IPS DF 4.7 (cell line): ENCODE measurements at regions not wholly inside any gene's neighbourhood (a gene's known extent, or its start where the extent isn't known, plus 50 kb on each side); places are given as distances from the start of the nearest gene placed in this dataset.
"Not testable (repeated sequence)": the region's sequence is repeated elsewhere in the genome, so short reads cannot be mapped to it uniquely, and the experiment has no call there.

Source experiments
- DNase-seq: peaks from one replicate; pipeline ENCODE4 v3.0.0-alpha.2; 2013; ENCODE audit warnings: low spot score; ENCODE audit errors: extremely low read depth

DNA sequence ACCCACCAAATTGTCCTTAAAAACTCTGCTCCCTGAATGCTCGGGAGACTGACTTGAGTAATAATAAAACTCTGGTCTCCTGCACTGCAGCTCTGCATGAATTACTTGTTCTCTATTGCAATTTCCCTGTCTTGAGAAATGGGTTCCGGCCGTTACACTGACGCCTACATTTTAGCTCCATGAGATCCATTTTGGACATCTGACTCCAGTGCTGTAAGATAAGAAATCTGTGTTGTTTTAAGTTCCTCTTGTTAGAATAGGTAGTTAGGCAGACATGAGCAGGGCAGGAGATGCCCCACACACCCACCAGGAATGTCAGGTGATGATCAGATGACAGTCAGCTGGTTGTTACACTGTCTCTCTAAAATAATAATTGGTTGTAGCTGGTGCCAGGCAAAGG, 125.8 kb upstream of the SHB start:
- no peak for DNase-seq

DNA sequence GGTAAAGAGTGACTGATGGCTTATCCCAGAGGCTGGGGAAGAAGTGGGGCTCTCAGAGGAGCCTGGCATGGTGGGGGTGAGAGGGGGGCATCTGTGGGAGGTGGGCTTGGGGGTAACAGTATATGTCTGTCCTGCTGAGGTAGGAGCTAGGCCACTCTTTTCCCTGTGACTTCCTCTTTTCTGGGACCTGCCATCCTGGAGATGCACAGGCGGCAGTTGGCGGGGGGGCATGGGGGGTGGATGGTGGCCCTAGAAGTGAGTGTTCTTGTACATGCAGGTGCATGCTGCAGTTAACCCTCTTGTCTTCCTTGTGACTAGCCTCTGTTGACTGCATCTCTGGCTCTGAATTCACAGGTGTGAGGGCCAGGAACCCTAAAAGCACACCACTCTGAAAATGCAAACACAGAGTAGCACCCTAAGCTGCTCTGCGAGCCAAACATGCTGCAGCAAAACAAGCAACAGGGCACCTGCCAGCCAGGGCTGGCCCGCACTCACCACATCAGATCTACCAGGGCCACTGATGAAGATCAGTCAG, 123.8 kb upstream of the SHB start:
- no peak for DNase-seq

DNA sequence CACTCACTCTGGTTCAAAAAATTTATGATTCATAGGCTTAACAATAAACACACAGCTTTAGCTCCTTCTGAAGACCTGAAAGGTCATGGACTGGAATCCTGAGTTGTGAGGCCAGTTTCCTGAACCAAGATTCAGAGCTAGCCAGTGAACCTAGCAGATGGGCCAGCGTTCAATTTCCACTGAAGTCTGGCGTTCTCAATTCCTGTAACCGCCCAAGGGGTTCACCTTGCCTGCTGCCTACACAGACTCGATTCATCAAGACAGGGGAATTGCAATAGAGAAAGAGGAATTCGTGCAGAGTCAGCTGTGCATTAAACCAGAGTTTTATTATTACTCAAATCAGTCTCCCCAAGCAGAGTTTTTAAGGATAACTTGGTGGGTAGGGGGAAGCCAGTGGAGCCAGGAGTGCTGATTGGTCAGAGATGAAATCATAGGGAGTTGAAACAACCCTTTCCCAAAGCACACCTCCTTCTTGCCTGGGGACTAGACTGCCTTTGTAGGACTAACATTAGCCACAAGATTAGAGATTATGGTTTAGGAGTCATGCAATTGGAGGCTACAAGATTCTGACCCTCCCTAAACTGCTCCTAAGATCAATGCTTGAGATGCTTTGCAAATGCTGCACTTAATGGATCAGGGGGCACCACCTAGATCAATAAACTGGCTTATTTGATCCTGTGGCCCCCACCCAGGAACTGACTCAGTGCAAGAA, 117.5 kb upstream of the SHB start:
- no peak for DNase-seq

DNA sequence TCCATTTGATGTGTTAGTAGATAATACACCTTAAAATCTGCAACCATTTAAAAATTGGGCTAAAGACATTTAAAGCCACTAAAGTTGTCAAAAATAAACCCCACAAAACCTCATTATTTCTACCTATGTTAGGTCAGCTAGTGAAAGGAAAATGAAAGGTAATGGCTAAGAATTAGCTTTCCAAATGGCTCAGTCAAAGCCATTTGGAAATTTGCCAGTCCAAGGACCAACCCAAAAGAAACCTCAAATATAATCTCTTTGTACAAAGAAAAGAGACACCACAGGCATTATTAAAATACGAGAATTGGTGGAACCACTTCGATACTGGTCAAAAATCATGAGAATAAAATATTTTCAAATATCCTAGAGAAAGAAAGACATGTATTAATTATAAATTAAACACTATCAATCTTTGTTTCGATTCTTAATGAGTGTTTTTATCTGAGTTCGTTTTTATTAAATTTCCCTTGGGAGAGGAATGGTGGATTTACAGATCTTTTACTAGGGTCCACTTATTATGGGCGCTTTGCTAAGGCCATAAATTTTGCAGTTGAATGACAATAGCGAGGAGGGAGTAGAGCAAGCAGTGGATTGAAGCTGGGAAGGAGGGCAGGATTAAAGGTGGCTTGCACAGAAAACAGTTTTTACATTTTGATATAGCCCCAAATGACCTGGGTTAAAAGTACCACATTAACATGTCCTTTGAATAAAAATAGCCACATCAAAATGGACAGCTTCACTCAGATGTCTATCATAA, 116.8 kb upstream of the SHB start:
- no peak for DNase-seq

DNA sequence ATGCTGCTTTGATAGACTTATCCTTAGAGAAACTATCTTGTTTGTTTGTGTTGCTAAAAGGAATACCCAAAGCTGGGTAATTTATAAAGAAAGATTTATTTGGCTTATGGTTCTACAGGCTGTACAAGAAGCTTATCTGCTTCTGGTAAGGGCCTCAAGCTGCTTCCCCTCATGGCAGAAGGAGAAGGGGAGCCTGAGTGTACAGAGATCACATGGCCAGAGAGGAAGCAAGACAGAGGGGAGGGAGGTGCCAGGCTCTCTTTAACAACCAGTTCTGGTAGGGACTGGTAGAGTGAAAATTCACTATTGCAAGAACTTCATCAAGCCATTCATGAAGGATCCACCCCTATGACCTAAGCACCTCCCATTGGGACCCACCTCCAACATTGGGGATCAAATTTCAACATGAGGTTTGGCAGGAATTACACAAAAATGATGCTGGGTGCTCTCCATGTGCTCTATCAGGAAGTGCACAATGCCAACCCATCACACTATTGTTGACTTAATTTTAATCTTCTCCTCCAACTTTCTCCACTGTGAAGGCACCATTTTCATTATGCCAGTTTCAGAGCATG, 115.1 kb upstream of the SHB start:
- no peak for DNase-seq

DNA sequence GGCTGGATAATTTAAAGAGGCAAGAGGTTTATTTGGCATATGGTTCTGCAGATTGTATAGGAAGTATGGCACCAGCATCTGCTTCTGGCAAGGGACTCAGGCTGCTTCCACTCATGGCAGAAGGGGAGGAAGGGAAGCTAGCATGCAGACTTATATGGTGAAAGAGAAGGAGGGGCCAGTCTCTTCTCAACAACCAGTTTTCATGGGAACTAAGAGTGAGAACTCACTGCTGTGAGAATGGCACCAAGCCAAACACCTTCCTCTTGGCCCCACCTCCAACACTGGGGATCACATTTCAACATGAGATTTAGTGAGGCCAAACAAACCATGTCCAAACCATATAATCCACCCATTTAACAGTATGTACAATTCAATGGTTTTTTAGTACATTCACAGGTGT, 113.3 kb upstream of the SHB start:
- DNase-seq = no peak

DNA sequence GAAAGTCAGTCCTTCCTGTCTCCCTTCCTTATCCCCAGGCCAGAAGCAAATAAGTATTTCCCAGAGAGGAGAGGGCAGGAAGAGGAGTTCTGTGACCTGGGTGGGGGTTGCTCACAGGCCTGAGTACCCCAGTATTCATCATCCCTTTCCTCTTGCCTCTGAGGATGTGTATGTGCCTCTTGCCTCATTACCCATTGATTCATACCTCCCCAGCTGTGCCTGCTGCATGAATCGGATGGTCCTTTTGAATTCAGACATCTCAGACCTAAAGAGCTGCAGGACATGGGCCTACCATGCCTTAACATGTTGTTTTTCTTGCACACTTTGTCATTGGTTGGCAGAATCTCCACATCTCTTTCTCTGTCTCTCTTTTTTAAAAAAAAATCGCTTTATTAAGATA, 112.8 kb upstream of the SHB start:
- no peak for DNase-seq

DNA sequence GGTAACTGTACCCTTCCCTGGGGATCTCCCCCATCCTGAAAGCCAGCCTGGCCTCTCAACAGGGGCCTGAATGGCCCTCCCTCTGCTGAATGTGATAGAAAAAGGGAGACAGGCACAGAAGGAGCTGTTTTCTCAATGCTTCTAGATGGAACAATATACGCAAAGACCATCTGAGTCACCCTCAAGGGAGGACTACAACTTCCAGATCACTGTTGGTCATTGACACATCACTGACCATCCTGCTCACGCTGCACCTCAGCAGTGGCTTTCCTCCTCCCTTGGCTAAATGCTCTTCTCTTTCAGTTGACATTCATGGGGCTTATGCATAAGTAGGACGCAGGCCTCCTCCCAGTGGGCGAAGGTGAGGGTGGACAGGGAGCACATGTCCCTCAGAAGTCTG, 112.2 kb upstream of the SHB start:
- no peak for DNase-seq

DNA sequence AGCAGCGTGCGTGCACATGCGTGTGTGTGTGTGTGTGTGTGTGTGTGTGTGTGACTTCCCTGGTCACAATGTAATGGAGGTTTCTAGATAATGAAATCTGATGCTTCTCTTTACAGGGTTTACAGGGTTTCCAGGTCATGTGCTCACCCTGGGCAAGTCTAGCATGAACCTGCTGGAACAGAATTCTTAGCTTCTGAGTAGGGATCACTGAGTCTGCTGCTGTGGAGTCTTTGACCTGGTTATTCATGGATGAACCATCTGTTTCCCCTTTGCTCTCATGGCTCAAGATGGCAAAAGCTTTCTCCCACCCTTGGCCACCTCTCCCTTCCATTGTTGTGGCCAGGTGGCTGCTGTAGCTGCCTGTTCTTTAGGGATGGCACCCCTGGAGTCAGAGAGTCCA, 111.6 kb upstream of the SHB start:
- no peak for DNase-seq

DNA sequence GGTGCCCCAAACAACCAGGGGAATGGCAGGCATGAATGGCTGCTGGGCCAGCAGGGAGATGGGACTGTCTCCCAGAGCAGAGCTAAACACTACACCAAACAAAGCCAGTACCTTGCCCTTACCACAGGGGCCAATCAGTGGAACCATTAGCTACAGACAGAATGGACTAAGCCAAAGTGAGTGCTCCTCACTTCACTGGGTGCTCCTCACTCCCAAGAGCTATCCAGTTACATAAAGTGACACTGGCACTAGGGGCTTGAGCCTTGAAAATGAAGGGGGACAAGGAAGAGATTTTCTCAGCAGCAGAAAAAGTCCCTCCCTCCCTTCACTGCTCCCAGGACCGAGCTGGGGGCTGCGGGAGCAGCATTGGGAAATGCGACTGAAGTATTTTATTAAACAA, 110.9 kb upstream of the SHB start:
- DNase-seq = no peak

DNA sequence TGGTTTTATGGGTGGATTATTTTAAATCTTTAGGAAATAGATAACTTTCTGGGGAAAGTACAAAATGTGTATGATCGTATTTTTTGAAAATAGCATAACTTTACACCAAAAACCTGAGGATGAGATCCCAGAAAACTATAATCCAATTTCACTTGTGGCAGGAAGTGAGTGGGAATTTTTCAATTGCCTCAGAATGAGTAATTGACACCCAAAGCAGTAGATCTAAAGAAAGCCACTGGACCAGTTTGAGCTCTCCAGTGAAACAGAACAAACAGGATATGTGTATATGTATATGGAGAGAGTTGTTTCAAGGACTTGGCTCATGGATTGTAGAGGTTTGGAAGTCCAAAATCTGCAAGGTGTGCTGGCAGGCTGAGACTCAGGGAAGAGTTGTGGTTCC, 109.2 kb upstream of the SHB start:
- no peak for DNase-seq

DNA sequence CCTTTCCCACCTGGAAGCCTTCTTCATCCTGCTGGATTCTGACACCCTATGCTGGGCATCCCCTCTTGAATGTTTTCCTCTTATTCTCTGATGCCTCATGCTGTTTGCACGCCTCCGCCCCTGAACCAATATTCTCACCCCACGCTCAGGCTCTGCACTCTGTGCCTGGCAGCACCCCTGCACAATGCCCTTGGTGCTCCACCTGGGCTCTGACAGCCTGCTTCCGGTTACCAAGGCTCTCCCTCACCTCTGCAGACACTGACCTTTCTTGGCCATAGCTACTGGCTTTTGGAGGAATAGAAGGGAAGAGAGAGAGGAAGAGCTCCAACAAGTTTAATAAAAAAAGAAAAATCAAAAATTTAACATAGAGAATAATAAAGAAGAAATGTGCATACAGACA, 108.7 kb upstream of the SHB start:
- no peak for DNase-seq

DNA sequence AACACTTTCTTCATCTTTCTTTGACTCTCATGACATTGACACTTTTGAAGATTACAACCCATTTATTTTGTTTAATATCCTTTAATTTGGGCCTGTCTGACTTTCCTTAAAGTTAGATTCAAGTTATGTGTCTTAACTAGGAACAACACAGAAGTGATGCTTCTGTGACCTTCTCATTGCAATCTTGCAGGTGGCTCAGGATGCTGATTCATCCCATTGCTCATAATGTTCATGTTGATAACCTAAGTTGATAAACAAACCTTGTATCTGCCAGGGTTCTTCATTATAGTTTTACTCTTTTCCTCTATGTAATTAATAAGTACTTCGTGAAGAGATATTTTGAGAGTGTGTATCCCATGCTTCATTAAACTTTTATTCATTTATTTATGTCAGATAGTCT, 107.2 kb upstream of the SHB start:
- no peak for DNase-seq

DNA sequence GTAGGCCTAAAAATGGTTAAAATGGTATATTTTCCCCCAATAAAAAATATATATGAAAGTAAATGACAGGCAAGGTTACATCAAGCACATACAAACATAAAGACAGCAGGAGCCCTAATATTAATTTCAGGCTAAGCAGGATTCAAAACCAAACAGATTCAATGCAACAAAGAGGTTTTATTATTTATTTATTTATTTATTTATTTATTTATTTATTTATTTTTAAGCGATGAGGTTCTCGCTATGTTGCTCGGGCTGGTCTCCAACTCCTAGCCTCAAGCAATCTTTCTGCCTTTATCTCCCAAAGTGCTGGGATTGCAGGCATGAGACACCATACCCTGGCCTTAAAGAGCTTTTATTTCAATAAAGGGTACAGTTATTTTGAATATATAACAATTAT, 106.4 kb upstream of the SHB start:
- DNase-seq = no peak

DNA sequence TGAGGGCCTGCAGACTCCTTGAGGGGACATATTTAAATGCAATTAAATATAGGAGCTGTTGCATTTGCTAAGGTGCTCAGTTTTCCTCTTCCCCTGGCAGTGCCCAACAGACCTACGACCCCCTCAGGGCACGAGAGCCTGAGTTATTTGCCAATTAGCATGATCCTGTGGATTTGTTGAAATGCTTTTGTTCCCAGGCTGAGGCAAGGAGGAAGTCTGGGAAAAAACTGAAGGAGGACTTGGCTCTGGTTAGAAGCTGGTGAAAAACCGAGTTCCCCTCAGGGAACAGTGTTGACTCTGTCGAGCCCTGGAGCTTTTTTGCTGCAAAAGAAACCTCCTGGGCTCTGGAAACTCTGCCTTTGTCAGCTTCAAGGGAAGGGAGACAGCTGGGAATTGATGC, 103.6 kb upstream of the SHB start:
- DNase-seq = no peak

DNA sequence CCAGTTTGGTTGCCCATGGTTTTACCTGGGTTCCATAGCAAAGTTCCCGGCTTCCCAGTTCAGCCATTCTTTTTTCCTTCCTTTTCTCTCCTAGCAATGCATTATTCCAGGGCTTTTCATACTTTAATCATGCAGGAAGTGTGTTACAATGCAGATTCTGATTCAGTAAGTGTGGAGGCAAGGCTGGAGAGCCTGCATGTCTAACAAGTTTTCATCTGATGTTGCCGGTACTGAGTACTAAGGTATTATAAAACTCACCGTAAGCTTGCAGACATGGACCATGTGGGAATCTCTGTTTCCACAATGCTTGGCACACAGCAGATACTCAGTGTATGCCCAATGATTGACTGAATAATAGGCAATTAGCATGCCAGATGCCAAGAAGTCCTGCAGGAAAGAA, 102.9 kb upstream of the SHB start:
- no peak for DNase-seq

DNA sequence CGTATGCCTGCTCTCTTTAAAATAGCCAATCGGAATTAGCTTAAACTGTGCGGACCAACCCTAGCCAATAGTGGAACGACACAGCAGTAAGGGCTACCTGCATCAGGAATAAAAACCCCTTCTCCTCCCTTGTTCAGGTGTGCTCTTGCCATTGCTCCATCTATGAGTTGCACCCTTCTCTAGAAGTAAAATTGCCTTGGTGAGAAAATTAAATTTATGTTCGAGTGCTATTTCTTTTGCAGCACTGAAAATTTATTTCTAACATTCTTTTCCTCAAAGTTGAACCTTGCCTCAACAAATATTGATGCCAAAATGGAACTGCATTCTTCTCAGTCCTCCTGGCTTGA, 102.5 kb upstream of the SHB start:
- DNase-seq = no peak

DNA sequence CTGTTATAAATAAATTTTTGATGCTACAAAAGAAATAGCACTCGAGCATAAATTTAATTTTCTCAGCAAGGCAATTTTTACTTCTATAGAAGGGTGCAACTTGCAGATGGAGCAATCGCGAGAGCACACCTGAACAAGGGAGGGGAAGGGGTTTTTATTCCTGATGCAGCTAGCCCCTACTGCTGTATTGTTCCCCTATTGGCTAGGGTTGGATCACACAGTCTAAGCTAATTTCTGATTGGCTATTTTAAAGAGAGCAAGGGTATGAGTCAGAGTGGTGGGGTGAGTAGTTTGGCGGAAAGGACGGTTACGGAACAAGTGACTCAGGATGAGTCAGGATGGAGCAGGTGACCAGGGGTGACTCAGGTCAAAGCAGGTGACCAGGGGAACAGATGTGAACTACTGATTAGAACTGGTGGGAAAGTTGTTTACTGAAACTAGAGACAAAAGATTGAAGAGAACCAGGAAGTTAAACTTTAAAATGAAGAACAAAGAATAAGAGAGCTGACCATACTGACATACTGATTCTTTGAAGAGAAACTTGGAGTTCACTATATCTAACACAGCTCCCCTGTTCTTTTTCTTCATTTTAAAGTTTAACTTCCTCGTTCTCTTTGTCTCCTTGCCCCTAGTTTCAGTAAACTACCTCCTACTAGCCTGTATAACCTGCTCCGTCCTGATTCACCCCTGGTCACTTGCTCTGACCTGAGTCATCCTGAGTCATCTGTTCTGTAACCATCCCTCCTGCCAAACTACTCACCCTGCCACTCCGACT, 101.9 kb upstream of the SHB start:
- not testable (repeated sequence) for DNase-seq

DNA sequence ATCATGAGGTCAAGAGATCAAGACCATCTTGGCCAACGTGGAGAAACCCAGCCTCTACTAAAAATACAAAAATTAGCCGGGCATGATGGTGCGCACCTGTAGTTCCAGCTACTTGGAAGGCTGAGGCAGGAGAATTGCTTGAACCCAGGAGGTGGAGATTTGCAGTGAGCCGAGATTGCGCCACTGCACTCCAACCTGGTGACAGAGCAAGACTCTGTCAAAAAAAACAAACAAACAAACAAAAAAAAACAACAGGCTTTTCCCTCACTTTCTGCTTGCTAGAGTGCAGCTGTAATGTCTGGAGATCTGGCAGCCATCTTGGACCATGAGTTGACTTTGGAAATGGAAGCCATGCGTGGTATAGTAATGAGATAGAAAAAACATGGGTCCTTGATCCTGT, 101.1 kb upstream of the SHB start:
- not testable (repeated sequence) for DNase-seq

DNA sequence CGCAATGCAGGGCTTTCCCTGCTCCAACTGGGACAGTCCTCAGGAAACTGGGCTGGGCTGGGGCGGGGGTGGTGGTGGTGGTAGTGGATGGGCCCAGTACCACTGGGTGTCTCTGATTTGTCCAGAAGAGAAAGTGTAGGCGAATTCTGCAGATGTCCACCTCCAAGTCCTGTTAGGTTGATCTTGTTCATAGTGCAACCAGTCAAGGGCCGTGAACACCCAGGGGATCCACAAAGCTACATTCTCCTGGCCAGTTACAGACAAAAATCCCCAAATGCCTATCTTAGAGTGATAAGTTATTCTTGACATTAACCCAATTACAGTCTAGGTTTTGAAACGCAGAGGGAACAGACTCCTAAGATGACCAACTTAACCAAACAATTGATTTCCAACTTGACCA, 97.5 kb upstream of the SHB start:
- no peak for DNase-seq

DNA sequence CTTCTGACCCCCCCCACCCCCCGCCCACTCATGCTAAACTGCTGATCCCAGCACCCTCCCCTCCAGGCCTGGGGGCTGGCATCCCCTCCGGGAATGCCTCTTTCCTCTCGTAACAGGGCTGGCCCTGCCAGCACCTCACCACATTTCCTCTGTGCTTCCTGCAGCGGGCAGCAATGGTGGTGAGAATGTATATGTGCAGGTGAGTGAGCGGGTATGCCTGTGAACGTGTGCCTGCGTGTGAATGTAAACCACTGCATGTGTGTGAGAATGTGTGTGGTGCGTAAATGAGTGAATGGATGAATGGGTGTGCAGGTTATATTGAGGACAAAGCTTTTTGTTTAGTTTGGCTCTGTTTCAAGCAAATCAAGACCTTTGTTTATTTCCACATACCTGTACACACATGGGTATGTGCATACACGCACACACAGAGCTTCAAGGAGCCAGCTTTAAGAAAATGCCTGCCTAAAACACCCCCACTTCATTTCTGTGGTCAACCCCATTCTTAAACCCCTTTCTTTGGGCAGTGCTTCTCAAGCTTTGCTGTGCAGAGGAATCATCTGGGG, 95.7 kb upstream of the SHB start:
- DNase-seq = no peak

DNA sequence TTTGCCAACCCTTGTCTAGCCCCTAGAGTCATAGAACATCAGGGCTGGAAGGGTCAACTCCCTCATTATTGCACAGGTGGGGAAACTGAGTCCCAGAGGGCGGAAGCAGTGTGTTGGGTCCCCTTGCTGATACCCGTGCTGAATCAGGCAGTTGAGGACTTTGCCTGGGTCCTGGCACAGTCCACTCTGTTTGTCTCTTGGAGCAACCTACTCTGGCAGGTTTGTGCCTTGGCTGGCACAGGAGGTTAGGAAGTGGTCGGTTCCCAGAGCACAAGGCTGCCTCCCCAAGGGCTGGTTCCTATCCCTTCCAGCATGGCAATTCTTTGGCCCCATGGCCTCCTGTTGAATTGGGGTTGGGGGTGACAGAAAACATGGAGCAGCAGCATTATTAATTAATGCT, 94.5 kb upstream of the SHB start:
- DNase-seq = no peak
